K562 (cell line): ENCODE measurements at regions not wholly inside any gene's neighbourhood (a gene's known extent, or its start where the extent isn't known, plus 50 kb on each side); places are given as distances from the start of the nearest gene placed in this dataset.

Experiments used
- ATAC-seq: fragments of 200-7000 bp; cut with Tn5 transposase; 3 replicates; pipeline ENCODE4 v1.9.1; 2020; ENCODE audit warnings: moderate library complexity
- BruUV-seq: library from RNA; stranded (reverse); fragments of 400-500 nt; replicated peaks from 2 replicates; lab custom pipeline; 2021; lab: Mats Ljungman, UMichigan
- CTCF ChIA-PET: fragments of 300-600 bp; formaldehyde crosslinking; extraction: SDS; loops from one replicate; lab custom pipeline; 2021; ENCODE audit warnings: low intra/inter-chr PET ratio; lab: Yijun Ruan, JAX
- POLR2A ChIA-PET: fragments of 300-600, 350-650 bp; sonication (Branson Sonifier 250); formaldehyde crosslinking; extraction: SDS; loops from one replicate; lab custom pipeline; 2021; ENCODE audit warnings: antibody characterized with exemption, inconsistent platforms; lab: Yijun Ruan, JAX
- DNase-seq, 4 experiments: peaks; one replicate each; pipeline versions ENCODE4 v3.0.0 to v3.0.0-alpha.2; 2011 to 2018; ENCODE audit warnings: low spot score in 3 of 4, mixed read lengths in 3 of 4; ENCODE audit errors: extremely low read depth in 1 of 4
- FAIRE-seq: peaks from 2 replicates; lab custom pipeline; 2011; peaks lifted over from hg19 to GRCh38; lab: Jason Lieb, UNC
- H2AFZ ChIP-seq: 2 replicates; pipeline ENCODE4 v1.6.0; 2011; ENCODE audit warnings: low read depth, low read length, control low read depth, inconsistent platforms
- H3K27ac ChIP-seq: fragments of 200-600 bp; 3 replicates; pipeline ENCODE4 v1.8.0; 2011; ENCODE audit warnings: low read depth, mild to moderate bottlenecking, control low read depth, inconsistent platforms, low read length, moderate library complexity, mixed read lengths; ENCODE audit errors: extremely low read depth
- H3K27me3 ChIP-seq, 2 experiments: fragments of 300-600 bp in 1 of 2; 2 replicates in 1 of 2; 3 replicates in 1 of 2; pipeline versions ENCODE4 v1.6.0 to v1.8.0; 2011; ENCODE audit warnings: inconsistent platforms in 2 of 2, low read length in 2 of 2, mild to moderate bottlenecking in 1 of 2, mixed read lengths in 1 of 2, moderate library complexity in 1 of 2; ENCODE audit not compliant: control insufficient read depth in 2 of 2, insufficient read depth in 2 of 2
- H3K36me3 ChIP-seq: fragments of 300-600 bp; 3 replicates; pipeline ENCODE4 v1.8.0; 2011; ENCODE audit warnings: mild to moderate bottlenecking, low read length, inconsistent platforms; ENCODE audit not compliant: control insufficient read depth, insufficient read depth
- H3K4me1 ChIP-seq, 2 experiments: fragments of 200-600 bp in 1 of 2; replicated peaks in 1 of 2; 2 replicates in 1 of 2; 3 replicates in 1 of 2; pipeline versions ENCODE4 v1.5.1 to v1.8.0; 2011; ENCODE audit warnings: inconsistent platforms in 2 of 2, low read length in 2 of 2, mild to moderate bottlenecking in 1 of 2, mixed read lengths in 1 of 2, moderate library complexity in 1 of 2; ENCODE audit not compliant: control insufficient read depth in 2 of 2, insufficient read depth in 2 of 2
- H3K4me2 ChIP-seq: 2 replicates; pipeline ENCODE4 v1.6.1; 2011; ENCODE audit warnings: low read length, control low read depth, inconsistent platforms, mixed read lengths; ENCODE audit not compliant: insufficient read depth
- H3K4me3 ChIP-seq: fragments of 200-600 bp; sonication (generic), shearing (Covaris generic); 2 replicates; pipeline ENCODE4 v1.5.1; 2016; ENCODE audit warnings: control low read depth, inconsistent platforms
- H3K79me2 ChIP-seq: fragments of 200-600 bp; 3 replicates; pipeline ENCODE4 v1.8.0; 2011; ENCODE audit warnings: low read length, inconsistent platforms; ENCODE audit not compliant: control insufficient read depth, insufficient read depth
- H3K9ac ChIP-seq, 2 experiments: 2 replicates each; pipeline versions ENCODE4 v1.6.0 to v1.6.1; 2011; ENCODE audit warnings: low read depth in 2 of 2, low read length in 2 of 2, control low read depth in 1 of 2, inconsistent platforms in 1 of 2, mild to moderate bottlenecking in 1 of 2, mixed read lengths in 1 of 2; ENCODE audit not compliant: insufficient read depth in 1 of 2
- H3K9me1 ChIP-seq: one replicate; pipeline ENCODE4 v1.6.0; 2011; ENCODE audit warnings: inconsistent platforms, mild to moderate bottlenecking, low read length, moderate library complexity; ENCODE audit not compliant: control insufficient read depth, insufficient read depth
- H3K9me3 ChIP-seq: replicated peaks from 2 replicates; pipeline ENCODE4 v1.5.1; 2011; ENCODE audit warnings: low read depth, low read length, inconsistent platforms; ENCODE audit not compliant: control insufficient read depth, insufficient read depth
- H4K20me1 ChIP-seq: replicated peaks from 2 replicates; pipeline ENCODE4 v1.6.1; 2011; ENCODE audit warnings: low read length, inconsistent platforms, mixed read lengths; ENCODE audit not compliant: control insufficient read depth, insufficient read depth
- CBX8 ChIP-seq: fragments of 200-600 bp; sonication (generic); IDR thresholded peaks from 2 replicates; pipeline ENCODE4 v1.6.1; 2012; ENCODE audit warnings: borderline replicate concordance, mixed run types, low read depth, mild to moderate bottlenecking, moderate library complexity, mixed read lengths, low read length, control low read depth, inconsistent platforms; ENCODE audit not compliant: poor library complexity, severe bottlenecking; ENCODE audit errors: extremely low read depth
- MTA2 ChIP-seq: fragments of 450-650 bp; IDR thresholded peaks from 2 replicates; pipeline ENCODE4 v1.6.1; 2016; ENCODE audit warnings: low read depth
- NCOA1 ChIP-seq: fragments of 450-650 bp; IDR thresholded peaks from 2 replicates; pipeline ENCODE4 v1.6.1; 2016; ENCODE audit warnings: low read depth
- NEUROD1 ChIP-seq: fragments of 150-350 bp; IDR thresholded peaks from 2 replicates; pipeline ENCODE4 v1.6.1; 2014; ENCODE audit warnings: borderline replicate concordance, low read length, low read depth; ENCODE audit not compliant: partially characterized antibody
- NUFIP1 ChIP-seq: fragments of 450-650 bp; IDR thresholded peaks from 2 replicates; pipeline ENCODE4 v1.6.1; 2018; ENCODE audit not compliant: partially characterized antibody
- ZNF224 ChIP-seq: sonication (generic); formaldehyde crosslinking; IDR thresholded peaks from 2 replicates; pipeline ENCODE4 v1.8.0; 2022; ENCODE audit warnings: mild to moderate bottlenecking, missing genetic modification reagents
- WGBS: fragments of 100-300 bp; shearing (Covaris generic); methylation state at CpG from one replicate; pipeline ENCODE4 v1.1.6; 2016; ENCODE audit warnings: low coverage, mixed read lengths; ENCODE audit not compliant: insufficient coverage; ENCODE audit errors: missing lambda C conversion rate; 5-methylcytosine and 5-hydroxymethylcytosine counted together
- in situ Hi-C: fragments of 300-500 bp; cut with MboI; formaldehyde crosslinking; loops from 4 replicates; pipeline ENCODE4 v1.15.0; 2018; ENCODE audit warnings: inconsistent platforms, mixed read lengths
- intact Hi-C: fragments of 100-400 bp; cut with micrococcal nuclease; formaldehyde crosslinking; loops from 2 replicates; pipeline ENCODE4 v1.14.2; 2022
- TF ChIP-seq, protein P1 (sequence below): sonication (generic); formaldehyde crosslinking; IDR thresholded peaks from 2 replicates; pipeline ENCODE4 v1.8.1; 2023; ENCODE audit warnings: missing genetic modification reagents, mild to moderate bottlenecking, borderline replicate concordance

DNA sequence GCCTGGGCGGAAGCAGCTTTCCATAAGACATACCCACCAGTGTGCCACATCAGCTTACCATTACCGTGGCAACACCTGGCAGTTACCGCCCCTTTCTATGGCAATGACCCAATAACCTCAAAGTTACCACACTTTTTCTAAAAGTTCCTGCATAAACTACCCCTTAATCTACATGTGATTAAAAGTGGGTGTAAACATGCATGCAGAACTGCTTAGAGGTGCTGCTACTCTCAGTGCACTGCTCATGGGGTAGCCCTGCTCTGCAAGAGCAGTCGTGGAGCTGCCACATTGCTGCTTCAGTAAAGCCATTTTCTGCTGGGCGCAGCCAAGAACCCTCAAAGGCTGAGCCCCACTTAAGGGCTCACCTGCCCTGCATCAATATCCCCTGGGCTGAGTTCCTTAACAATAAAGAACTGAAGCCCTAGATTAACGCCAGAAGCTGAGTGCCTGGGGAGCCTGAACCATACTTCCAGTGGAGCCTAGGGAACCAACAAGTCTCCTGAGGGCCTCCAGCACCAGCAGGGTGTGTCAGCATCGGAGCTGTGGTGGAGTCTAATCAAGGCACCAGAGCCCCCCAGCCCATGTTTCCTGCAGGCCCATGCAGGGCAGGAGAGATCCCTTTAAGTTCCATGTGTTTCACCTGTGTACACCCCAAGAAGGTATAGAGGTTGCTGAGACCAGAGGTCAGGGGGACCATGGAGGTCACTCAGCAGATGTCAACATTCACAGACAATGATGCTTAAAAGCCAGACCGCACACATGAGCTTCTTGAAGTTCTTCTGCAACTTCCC is 1198.1 kb downstream of the UQCRFS1 start:
- Histone ChIP-seq H3K4me1 (no peaks in the 10 kb centered on the region), H3K27ac (no peak overlapping the region), H3K9ac (no peak overlapping the region), H3K4me3 (no peak overlapping the region), H3K36me3 (no peaks in the 10 kb centered on the region), H3K79me2 (no peaks in the 10 kb centered on the region), H3K9me1 (no peaks in the 10 kb centered on the region), H2AFZ (no peak overlapping the region), H3K4me2 (no peak overlapping the region), H3K27me3 (no peaks in the 10 kb centered on the region), H3K9me3 (no peaks in the 10 kb centered on the region), H4K20me1 (no peaks in the 10 kb centered on the region)
- 2% methylated on average over 8 of the region's 8 CpGs for WGBS
- POLR2A ChIA-PET = no interaction called here
- DNase-seq = no peak
- no TSS peak for BruUV-seq
- no peak for ATAC-seq
- no peak for FAIRE-seq
- intact Hi-C loops (no loop called here), in situ Hi-C loops (no loop called here)
- TF ChIP-seq CBX8 (no peak), NEUROD1 (no peak), ZNF224 (CRISPR knock-in tag) (no peak), MTA2 (no peak), NCOA1 (no peak), NUFIP1 (no peak)
- TF ChIP-seq, protein P1, sequence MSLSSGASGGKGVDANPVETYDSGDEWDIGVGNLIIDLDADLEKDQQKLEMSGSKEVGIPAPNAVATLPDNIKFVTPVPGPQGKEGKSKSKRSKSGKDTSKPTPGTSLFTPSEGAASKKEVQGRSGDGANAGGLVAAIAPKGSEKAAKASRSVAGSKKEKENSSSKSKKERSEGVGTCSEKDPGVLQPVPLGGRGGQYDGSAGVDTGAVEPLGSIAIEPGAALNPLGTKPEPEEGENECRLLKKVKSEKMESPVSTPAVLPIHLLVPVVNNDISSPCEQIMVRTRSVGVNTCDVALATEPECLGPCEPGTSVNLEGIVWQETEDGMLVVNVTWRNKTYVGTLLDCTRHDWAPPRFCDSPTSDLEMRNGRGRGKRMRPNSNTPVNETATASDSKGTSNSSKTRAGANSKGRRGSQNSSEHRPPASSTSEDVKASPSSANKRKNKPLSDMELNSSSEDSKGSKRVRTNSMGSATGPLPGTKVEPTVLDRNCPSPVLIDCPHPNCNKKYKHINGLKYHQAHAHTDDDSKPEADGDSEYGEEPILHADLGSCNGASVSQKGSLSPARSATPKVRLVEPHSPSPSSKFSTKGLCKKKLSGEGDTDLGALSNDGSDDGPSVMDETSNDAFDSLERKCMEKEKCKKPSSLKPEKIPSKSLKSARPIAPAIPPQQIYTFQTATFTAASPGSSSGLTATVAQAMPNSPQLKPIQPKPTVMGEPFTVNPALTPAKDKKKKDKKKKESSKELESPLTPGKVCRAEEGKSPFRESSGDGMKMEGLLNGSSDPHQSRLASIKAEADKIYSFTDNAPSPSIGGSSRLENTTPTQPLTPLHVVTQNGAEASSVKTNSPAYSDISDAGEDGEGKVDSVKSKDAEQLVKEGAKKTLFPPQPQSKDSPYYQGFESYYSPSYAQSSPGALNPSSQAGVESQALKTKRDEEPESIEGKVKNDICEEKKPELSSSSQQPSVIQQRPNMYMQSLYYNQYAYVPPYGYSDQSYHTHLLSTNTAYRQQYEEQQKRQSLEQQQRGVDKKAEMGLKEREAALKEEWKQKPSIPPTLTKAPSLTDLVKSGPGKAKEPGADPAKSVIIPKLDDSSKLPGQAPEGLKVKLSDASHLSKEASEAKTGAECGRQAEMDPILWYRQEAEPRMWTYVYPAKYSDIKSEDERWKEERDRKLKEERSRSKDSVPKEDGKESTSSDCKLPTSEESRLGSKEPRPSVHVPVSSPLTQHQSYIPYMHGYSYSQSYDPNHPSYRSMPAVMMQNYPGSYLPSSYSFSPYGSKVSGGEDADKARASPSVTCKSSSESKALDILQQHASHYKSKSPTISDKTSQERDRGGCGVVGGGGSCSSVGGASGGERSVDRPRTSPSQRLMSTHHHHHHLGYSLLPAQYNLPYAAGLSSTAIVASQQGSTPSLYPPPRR (CRISPR knock-in tag) = no peak
- CTCF ChIA-PET = no interaction called here
